ENCODE measurements at regions not wholly inside any gene's neighbourhood (a gene's known extent, or its start where the extent isn't known, plus 50 kb on each side); places are given as distances from the start of the nearest gene placed in this dataset.

DNA sequence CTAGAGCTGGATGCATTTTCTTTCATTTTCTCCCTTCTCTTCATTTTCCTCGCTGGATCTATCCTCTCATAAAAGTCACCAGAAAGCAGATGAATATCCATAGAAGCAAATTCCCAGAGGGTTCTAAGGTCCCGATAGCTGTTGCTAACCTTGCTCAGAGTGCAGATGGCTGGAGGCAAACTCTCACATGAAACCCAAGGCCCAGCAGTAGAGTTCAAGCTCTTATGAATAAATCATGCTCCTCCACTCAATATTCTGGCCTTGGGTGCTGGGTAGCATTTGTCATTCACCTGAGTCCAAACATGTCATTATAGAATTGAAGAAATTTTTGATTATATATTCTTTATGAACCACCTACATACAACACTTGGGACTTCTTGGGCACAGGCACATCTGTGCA lies 539.7 kb upstream of the MARCKS start:
- CTCF ChIA-PET = no interaction called here
- WGBS (ENCODE audit: insufficient coverage) = 83% methylated on average over 1 of the region's 2 CpGs
- H3K27ac ChIP-seq (ENCODE audit: low read length) = no peak overlapping the region
- no peaks in the 10 kb centered on the region for H3K9me3 Mint-ChIP-seq
- no peak overlapping the region for H3K4me3 ChIP-seq (ENCODE audit: control insufficient read depth in 1 of 2, extremely low read depth in 1 of 2, low read length in 1 of 2)
- H3K9me3 ChIP-seq = no peaks in the 10 kb centered on the region
- no peaks in the 10 kb centered on the region for H3K36me3 Mint-ChIP-seq
- H3K4me3 Mint-ChIP-seq = no peak overlapping the region
- POLR2A ChIA-PET = interaction anchor here in 1 of 2 donors (0.5 kb wide), 1 partner anchor 114 kb away, joined by 4 read pairs; no protein-coding TSS in a partner anchor
- H3K4me1 Mint-ChIP-seq = no peaks in the 10 kb centered on the region
- H3K27ac Mint-ChIP-seq = no peak overlapping the region
- ATAC-seq (replicated peaks in 1 of 4) (no peak), DNase-seq (no peak)
- H3K27me3 ChIP-seq (replicated peaks in 1 of 2; ENCODE audit: control insufficient read depth in 2 of 2, extremely low read depth in 1 of 2, insufficient read depth in 2 of 2, low read length in 1 of 2) = peaks cover 0 to 2% of the 10 kb centered on the region in 2 experiments
- H3K4me1 ChIP-seq (ENCODE audit: control insufficient read depth in 1 of 2, extremely low read depth in 1 of 2, insufficient read depth in 2 of 2, low read length in 2 of 2) = no peaks in the 10 kb centered on the region
- no peaks in the 10 kb centered on the region for H3K27me3 Mint-ChIP-seq
- no peaks in the 10 kb centered on the region for H3K36me3 ChIP-seq (ENCODE audit: control insufficient read depth in 2 of 2, extremely low read depth in 1 of 2, insufficient read depth in 1 of 2, low read length in 1 of 2)

DNA sequence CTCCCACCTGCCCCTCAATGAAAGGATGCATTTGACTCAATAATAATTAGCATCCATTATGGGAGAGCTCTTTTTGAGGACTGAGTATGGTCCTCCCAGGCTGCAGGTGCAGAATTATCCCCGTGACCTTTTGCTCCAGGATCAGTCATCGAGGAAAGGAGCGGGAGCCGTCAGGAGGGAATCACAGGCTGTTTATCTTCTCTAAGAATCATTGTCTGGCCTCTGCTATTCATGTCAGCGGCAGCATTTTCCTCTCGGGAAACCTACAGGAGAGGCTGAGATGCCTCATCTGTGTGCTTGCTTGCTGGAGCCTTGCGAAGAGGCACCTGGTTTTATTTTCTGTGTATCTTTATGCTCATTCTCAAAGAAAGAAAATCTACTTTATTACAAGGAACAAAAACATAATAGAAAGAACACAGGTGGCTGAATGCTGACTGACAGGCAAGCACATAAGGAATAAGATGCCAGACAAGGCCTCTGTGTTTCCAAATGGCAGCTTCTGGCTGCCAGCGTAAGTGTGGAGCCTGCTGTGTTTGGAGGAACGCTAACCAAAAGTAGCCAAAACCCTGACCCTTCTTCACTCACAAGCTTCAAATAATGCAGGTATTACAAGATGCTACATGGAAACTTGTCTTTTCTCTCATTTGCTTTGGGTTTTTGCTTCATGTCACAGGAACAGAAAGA lies 539.1 kb upstream of the MARCKS start:
- Mint-ChIP-seq H3K4me3 (no peak overlapping the region), H3K27ac (no peak overlapping the region)
- CTCF ChIA-PET = no interaction called here

DNA sequence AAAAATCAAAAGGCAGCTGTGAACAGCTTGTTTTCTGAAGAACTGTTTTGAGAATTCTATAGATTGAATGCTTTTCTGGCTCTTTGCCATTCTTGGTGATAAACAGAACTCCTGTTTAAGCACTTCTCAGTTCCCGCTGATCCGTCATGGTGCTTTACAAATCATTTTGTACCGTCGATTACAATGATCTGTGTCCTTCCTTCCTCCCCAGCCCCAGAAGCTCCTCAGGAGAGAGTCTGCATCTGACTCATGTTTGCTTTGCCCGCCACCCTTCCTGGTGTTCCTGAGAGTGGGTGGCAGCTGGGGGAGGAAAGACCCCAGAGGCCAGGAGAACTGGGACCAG lies 538.6 kb upstream of the MARCKS start:
- H3K27me3 Mint-ChIP-seq = no peaks in the 10 kb centered on the region
- no peak overlapping the region for H3K4me3 ChIP-seq (ENCODE audit: control insufficient read depth in 1 of 2, extremely low read depth in 1 of 2, low read length in 1 of 2)

More for the DNA sequence above, 539.1 kb upstream of the MARCKS start:
- no peaks in the 10 kb centered on the region for H3K27me3 ChIP-seq (replicated peaks in 1 of 2; ENCODE audit: control insufficient read depth in 2 of 2, extremely low read depth in 1 of 2, insufficient read depth in 2 of 2, low read length in 1 of 2)
- H3K4me1 ChIP-seq (ENCODE audit: control insufficient read depth in 1 of 2, extremely low read depth in 1 of 2, insufficient read depth in 2 of 2, low read length in 2 of 2) = no peaks in the 10 kb centered on the region
- no peak overlapping the region for H3K27ac ChIP-seq (ENCODE audit: low read length)
- H3K9me3 ChIP-seq = no peaks in the 10 kb centered on the region
- Mint-ChIP-seq H3K36me3 (no peaks in the 10 kb centered on the region), H3K27me3 (no peaks in the 10 kb centered on the region), H3K4me1 (no peaks in the 10 kb centered on the region), H3K9me3 (no peaks in the 10 kb centered on the region)
- H3K36me3 ChIP-seq (ENCODE audit: control insufficient read depth in 2 of 2, extremely low read depth in 1 of 2, insufficient read depth in 1 of 2, low read length in 1 of 2) = no peaks in the 10 kb centered on the region
- POLR2A ChIA-PET = interaction anchor here in 1 of 2 donors (0.5 kb wide), 1 partner anchor 113 kb away, joined by 4 read pairs; no protein-coding TSS in a partner anchor
- H3K4me3 ChIP-seq (ENCODE audit: control insufficient read depth in 1 of 2, extremely low read depth in 1 of 2, low read length in 1 of 2) = no peak overlapping the region
- ATAC-seq (replicated peaks in 1 of 4) (no peak), DNase-seq (no peak)
- 84% methylated on average over 5 of the region's 9 CpGs for WGBS (ENCODE audit: insufficient coverage)

DNA sequence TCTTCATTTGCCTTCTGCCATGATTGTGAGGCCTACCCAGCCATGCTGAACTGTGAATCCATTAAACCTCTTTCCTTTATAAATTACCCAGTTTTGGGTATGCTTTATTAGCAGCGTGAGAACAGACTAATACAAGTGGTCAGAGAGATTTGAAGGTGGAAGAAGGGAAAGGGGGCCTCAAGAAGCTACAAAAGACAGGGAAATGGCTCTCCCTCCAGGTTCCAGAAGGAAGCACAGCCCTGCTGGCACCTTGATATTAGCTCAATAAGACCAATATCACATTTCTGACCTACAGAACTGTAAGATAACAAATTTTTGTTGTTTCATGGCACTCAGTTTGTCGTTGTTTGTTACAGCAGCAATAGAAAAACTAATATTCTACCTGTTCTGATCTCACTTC lies 536.5 kb upstream of the MARCKS start:
- H3K36me3 Mint-ChIP-seq = no peaks in the 10 kb centered on the region
- H3K4me3 Mint-ChIP-seq = no peak overlapping the region
- no peak for DNase-seq
- WGBS (ENCODE audit: insufficient coverage) = 50% methylated on average over 1 of the region's 2 CpGs
- POLR2A ChIA-PET = no interaction called here
- Histone ChIP-seq H3K4me1 (ENCODE audit: control insufficient read depth in 1 of 2, extremely low read depth in 1 of 2, insufficient read depth in 2 of 2, low read length in 2 of 2) (no peaks in the 10 kb centered on the region), H3K27me3 (replicated peaks in 1 of 2; ENCODE audit: control insufficient read depth in 2 of 2, extremely low read depth in 1 of 2, insufficient read depth in 2 of 2, low read length in 1 of 2) (no peaks in the 10 kb centered on the region), H3K4me3 (ENCODE audit: control insufficient read depth in 1 of 2, extremely low read depth in 1 of 2, low read length in 1 of 2) (no peak overlapping the region), H3K9me3 (no peaks in the 10 kb centered on the region), H3K36me3 (ENCODE audit: control insufficient read depth in 2 of 2, extremely low read depth in 1 of 2, insufficient read depth in 1 of 2, low read length in 1 of 2) (no peaks in the 10 kb centered on the region), H3K27ac (ENCODE audit: low read length) (no peak overlapping the region)
- no peaks in the 10 kb centered on the region for H3K4me1 Mint-ChIP-seq
- H3K27ac Mint-ChIP-seq = no peak overlapping the region
- CTCF ChIA-PET = no interaction called here
- no peaks in the 10 kb centered on the region for H3K9me3 Mint-ChIP-seq
- no peak for ATAC-seq (replicated peaks in 1 of 4)
- H3K27me3 Mint-ChIP-seq = no peaks in the 10 kb centered on the region

More for the DNA sequence above, 538.6 kb upstream of the MARCKS start:
- Histone ChIP-seq H3K36me3 (ENCODE audit: control insufficient read depth in 2 of 2, extremely low read depth in 1 of 2, insufficient read depth in 1 of 2, low read length in 1 of 2) (no peaks in the 10 kb centered on the region), H3K4me1 (ENCODE audit: control insufficient read depth in 1 of 2, extremely low read depth in 1 of 2, insufficient read depth in 2 of 2, low read length in 2 of 2) (no peaks in the 10 kb centered on the region), H3K27me3 (replicated peaks in 1 of 2; ENCODE audit: control insufficient read depth in 2 of 2, extremely low read depth in 1 of 2, insufficient read depth in 2 of 2, low read length in 1 of 2) (no peaks in the 10 kb centered on the region), H3K9me3 (no peaks in the 10 kb centered on the region), H3K27ac (ENCODE audit: low read length) (no peak overlapping the region)
- Mint-ChIP-seq H3K36me3 (no peaks in the 10 kb centered on the region), H3K4me1 (no peaks in the 10 kb centered on the region), H3K27ac (no peak overlapping the region), H3K9me3 (no peaks in the 10 kb centered on the region), H3K4me3 (no peak overlapping the region)
- ChIA-PET POLR2A (no interaction called here), CTCF (no interaction called here)
- DNase-seq (no peak), ATAC-seq (replicated peaks in 1 of 4) (no peak)
- no CpG with 5 or more reads among the region's 5 CpGs for WGBS (ENCODE audit: insufficient coverage)

DNA sequence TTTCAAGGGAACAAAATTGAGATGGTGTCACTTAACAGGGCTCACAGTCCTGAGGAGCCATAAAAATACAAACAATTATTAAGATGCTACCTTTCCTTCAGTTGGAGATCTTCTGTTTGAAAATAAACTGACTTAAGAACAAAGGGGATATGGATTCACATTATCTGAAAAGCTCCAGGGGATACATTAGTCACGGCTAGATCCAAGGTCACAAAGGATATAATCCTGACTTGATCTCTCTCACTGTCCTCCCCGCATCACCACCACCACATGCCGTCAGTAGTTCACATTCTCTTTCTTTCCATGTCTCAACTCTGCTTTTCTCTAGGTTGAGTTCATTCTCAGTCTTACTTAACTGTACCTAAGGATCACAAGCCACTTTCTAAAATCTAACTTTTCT lies 530.4 kb upstream of the MARCKS start:
- H3K9me3 ChIP-seq = no peaks in the 10 kb centered on the region
- H3K36me3 Mint-ChIP-seq = no peaks in the 10 kb centered on the region

DNA sequence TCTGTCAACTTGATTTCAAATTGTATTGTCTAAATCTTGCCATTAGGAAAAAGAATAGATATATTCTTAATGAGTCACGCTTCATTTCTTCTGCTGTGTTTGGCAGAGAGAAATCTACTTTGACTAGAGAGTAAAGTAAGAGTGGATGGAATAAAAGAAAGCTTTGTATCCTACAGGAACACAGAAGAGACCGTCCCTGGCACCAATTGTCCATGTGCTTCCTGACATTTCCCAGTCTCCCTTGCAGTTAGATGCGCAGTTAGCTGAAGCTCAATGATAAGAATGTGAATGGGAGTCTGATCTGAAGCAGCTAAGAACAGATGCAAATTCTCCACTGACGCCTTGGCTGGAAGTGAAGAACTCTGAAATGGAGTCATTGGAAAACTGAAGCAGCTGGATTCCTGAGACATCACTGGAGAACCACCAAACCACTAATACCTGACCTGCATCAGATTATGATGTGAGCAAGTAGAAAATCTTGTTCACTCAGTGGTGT lies 528.2 kb upstream of the MARCKS start:
- Histone ChIP-seq H3K36me3 (ENCODE audit: control insufficient read depth in 2 of 2, extremely low read depth in 1 of 2, insufficient read depth in 1 of 2, low read length in 1 of 2) (no peaks in the 10 kb centered on the region), H3K9me3 (no peaks in the 10 kb centered on the region), H3K27me3 (replicated peaks in 1 of 2; ENCODE audit: control insufficient read depth in 2 of 2, extremely low read depth in 1 of 2, insufficient read depth in 2 of 2, low read length in 1 of 2) (no peaks in the 10 kb centered on the region), H3K4me3 (ENCODE audit: control insufficient read depth in 1 of 2, extremely low read depth in 1 of 2, low read length in 1 of 2) (no peak overlapping the region), H3K27ac (ENCODE audit: low read length) (no peak overlapping the region), H3K4me1 (ENCODE audit: control insufficient read depth in 1 of 2, extremely low read depth in 1 of 2, insufficient read depth in 2 of 2, low read length in 2 of 2) (no peaks in the 10 kb centered on the region)
- WGBS (ENCODE audit: insufficient coverage) = 77% methylated on average over 3 of the region's 4 CpGs
- no peaks in the 10 kb centered on the region for H3K27me3 Mint-ChIP-seq
- H3K9me3 Mint-ChIP-seq = peaks cover 0 to 8% (median 0%) of the 10 kb centered on the region in 3 donors
- no peak overlapping the region for H3K27ac Mint-ChIP-seq
- CTCF ChIA-PET = interaction anchor here in 1 of 2 donors (0.6 kb wide), 1 partner anchor 8 kb away, joined by 4 read pairs; no protein-coding TSS in a partner anchor
- ATAC-seq (replicated peaks in 1 of 4) (no peak), DNase-seq (no peak)
- no peaks in the 10 kb centered on the region for H3K36me3 Mint-ChIP-seq
- H3K4me1 Mint-ChIP-seq = no peaks in the 10 kb centered on the region
- POLR2A ChIA-PET = no interaction called here
- H3K4me3 Mint-ChIP-seq = no peak overlapping the region

More for the DNA sequence above, 530.4 kb upstream of the MARCKS start:
- DNase-seq (no peak), ATAC-seq (replicated peaks in 1 of 4) (no peak)
- Mint-ChIP-seq H3K4me3 (no peak overlapping the region), H3K4me1 (no peaks in the 10 kb centered on the region), H3K27me3 (no peaks in the 10 kb centered on the region), H3K9me3 (no peaks in the 10 kb centered on the region), H3K27ac (no peak overlapping the region)
- H3K4me3 ChIP-seq (ENCODE audit: control insufficient read depth in 1 of 2, extremely low read depth in 1 of 2, low read length in 1 of 2) = no peak overlapping the region
- CTCF ChIA-PET = no interaction called here
- H3K36me3 ChIP-seq (ENCODE audit: control insufficient read depth in 2 of 2, extremely low read depth in 1 of 2, insufficient read depth in 1 of 2, low read length in 1 of 2) = no peaks in the 10 kb centered on the region
- no peaks in the 10 kb centered on the region for H3K4me1 ChIP-seq (ENCODE audit: control insufficient read depth in 1 of 2, extremely low read depth in 1 of 2, insufficient read depth in 2 of 2, low read length in 2 of 2)
- H3K27me3 ChIP-seq (replicated peaks in 1 of 2; ENCODE audit: control insufficient read depth in 2 of 2, extremely low read depth in 1 of 2, insufficient read depth in 2 of 2, low read length in 1 of 2) = no peaks in the 10 kb centered on the region
- no peak overlapping the region for H3K27ac ChIP-seq (ENCODE audit: low read length)
- WGBS (ENCODE audit: insufficient coverage) = 95% methylated on average over 3 of the region's 3 CpGs
- POLR2A ChIA-PET = no interaction called here
